ENCODE measurements at regions not wholly inside any gene's neighbourhood (a gene's known extent, or its start where the extent isn't known, plus 50 kb on each side); places are given as distances from the start of the nearest gene placed in this dataset.

- no peak for DNase-seq (ENCODE audit: low read depth in 2 of 2)
These were observed 270.2 kb downstream of the TMEM167A start for GRCh38 chr5:82807021-82807420.

- DNase-seq (ENCODE audit: low read depth in 2 of 2): no peak
These were observed 270.7 kb downstream of the TMEM167A start for GRCh38 chr5:82806513-82806912.

- no peak for DNase-seq (ENCODE audit: low read depth in 2 of 2)
These were observed 273.0 kb downstream of the TMEM167A start for GRCh38 chr5:82804155-82804690.

- DNase-seq (ENCODE audit: low read depth in 2 of 2): no peak
These were observed 274.2 kb downstream of the TMEM167A start for GRCh38 chr5:82802954-82803353.

GRCh38 chr5:82800826-82801225, 276.4 kb downstream of the TMEM167A start:
- no peak for DNase-seq (ENCODE audit: low read depth in 2 of 2)

- DNase-seq (ENCODE audit: low read depth in 2 of 2): no peak
These were observed 277.7 kb downstream of the TMEM167A start for GRCh38 chr5:82799361-82800077.

- no peak for DNase-seq (ENCODE audit: low read depth in 2 of 2)
These were observed 278.5 kb downstream of the TMEM167A start for GRCh38 chr5:82798676-82799075.

GRCh38 chr5:82796643-82797416, 280.4 kb downstream of the TMEM167A start:
- DNase-seq (ENCODE audit: low read depth in 2 of 2): no peak

- DNase-seq (ENCODE audit: low read depth in 2 of 2): no peak
These were observed 282.3 kb downstream of the TMEM167A start for GRCh38 chr5:82794876-82795275.

GRCh38 chr5:82793808-82794419, 283.3 kb downstream of the TMEM167A start:
- no peak for DNase-seq (ENCODE audit: low read depth in 2 of 2)

GRCh38 chr5:82792096-82792495, 285.1 kb downstream of the TMEM167A start:
- no peak for DNase-seq (ENCODE audit: low read depth in 2 of 2)

- DNase-seq (ENCODE audit: low read depth in 2 of 2): no peak
These were observed 288.1 kb downstream of the TMEM167A start for GRCh38 chr5:82789095-82789494.

- no peak for DNase-seq (ENCODE audit: low read depth in 2 of 2)
These were observed 290.4 kb downstream of the TMEM167A start for GRCh38 chr5:82786748-82787147.

- DNase-seq (ENCODE audit: low read depth in 2 of 2): no peak
These were observed 291.2 kb downstream of the TMEM167A start for GRCh38 chr5:82785882-82786509.

GRCh38 chr5:82785456-82785855, 291.7 kb downstream of the TMEM167A start:
- no peak for DNase-seq (ENCODE audit: low read depth in 2 of 2)

- DNase-seq (ENCODE audit: low read depth in 2 of 2): no peak
These were observed 292.7 kb downstream of the TMEM167A start for GRCh38 chr5:82784521-82784920.

GRCh38 chr5:82777106-82777505, 300.1 kb downstream of the TMEM167A start:
- DNase-seq (ENCODE audit: low read depth in 2 of 2): no peak

- DNase-seq (ENCODE audit: low read depth in 2 of 2): no peak
These were observed 304.9 kb downstream of the TMEM167A start for GRCh38 chr5:82772281-82772680.

GRCh38 chr5:82766206-82766605, 311.0 kb downstream of the TMEM167A start:
- DNase-seq (ENCODE audit: low read depth in 2 of 2): no peak

- no peak for DNase-seq (ENCODE audit: low read depth in 2 of 2)
These were observed 311.4 kb downstream of the TMEM167A start for GRCh38 chr5:82765765-82766164.

GRCh38 chr5:82760856-82761255, 316.3 kb downstream of the TMEM167A start:
- DNase-seq (ENCODE audit: low read depth in 2 of 2): no peak

- DNase-seq (ENCODE audit: low read depth in 2 of 2): no peak
These were observed 318.3 kb downstream of the TMEM167A start for GRCh38 chr5:82758881-82759280.
